ENCODE measurements at regions not wholly inside any gene's neighbourhood (a gene's known extent, or its start where the extent isn't known, plus 50 kb on each side); places are given as distances from the start of the nearest gene placed in this dataset.

DNA sequence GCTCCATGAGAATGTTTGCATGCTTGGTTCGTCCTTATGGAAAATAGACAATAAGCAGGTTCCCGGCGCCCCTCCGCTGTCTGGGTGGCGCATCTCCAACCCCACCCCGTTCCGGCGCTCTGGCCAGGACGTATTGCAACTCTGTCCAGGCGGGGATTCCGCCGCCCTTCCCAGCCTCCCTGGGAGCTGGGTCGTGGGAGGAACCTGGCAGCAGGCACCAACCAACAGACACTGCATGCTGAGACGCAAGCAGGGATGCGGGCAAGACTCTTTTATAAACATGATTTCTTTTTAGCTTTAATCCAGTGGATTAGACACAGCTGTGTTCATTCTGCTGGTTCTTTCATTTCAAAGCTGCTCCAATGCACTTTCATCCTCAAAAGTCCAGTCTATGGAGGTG, 240.2 kb downstream of the SH3BP4 start:
- ATAC-seq (replicated peaks; ENCODE audit: extremely low read depth, poor library complexity, severe bottlenecking): no peak
- Mint-ChIP-seq H3K27me3 (peaks cover 78% of the 10 kb centered on the region), H3K36me3 (ENCODE audit: insufficient read depth) (no peaks in the 10 kb centered on the region), H3K27ac (ENCODE audit: low read depth) (no peak overlapping the region), H3K4me1 (no peaks in the 10 kb centered on the region), H3K9me3 (no peaks in the 10 kb centered on the region), H3K4me3 (no peak overlapping the region)
- no peak for DNase-seq (ENCODE audit: low spot score in 2 of 2)

- no peak overlapping the region for H3K4me3 Mint-ChIP-seq
- ATAC-seq (replicated peaks; ENCODE audit: extremely low read depth, poor library complexity, severe bottlenecking) (no peak), DNase-seq (ENCODE audit: low spot score in 2 of 2) (no peak)
- H3K36me3 Mint-ChIP-seq (ENCODE audit: insufficient read depth): no peaks in the 10 kb centered on the region
- H3K27ac Mint-ChIP-seq (ENCODE audit: low read depth): no peak overlapping the region
- H3K9me3 Mint-ChIP-seq: no peaks in the 10 kb centered on the region
- no peaks in the 10 kb centered on the region for H3K4me1 Mint-ChIP-seq
- peaks cover 88% of the 10 kb centered on the region for H3K27me3 Mint-ChIP-seq
Measured at GRCh38 chr2:235194351-235194750, 242.5 kb downstream of the SH3BP4 start.

- H3K4me1 Mint-ChIP-seq: no peaks in the 10 kb centered on the region
- no peaks in the 10 kb centered on the region for H3K36me3 Mint-ChIP-seq (ENCODE audit: insufficient read depth)
- ATAC-seq (replicated peaks; ENCODE audit: extremely low read depth, poor library complexity, severe bottlenecking) (no peak), DNase-seq (ENCODE audit: low spot score in 2 of 2) (no peak)
- peaks cover 87% of the 10 kb centered on the region for H3K27me3 Mint-ChIP-seq
- no peak overlapping the region for H3K4me3 Mint-ChIP-seq
- H3K27ac Mint-ChIP-seq (ENCODE audit: low read depth): no peak overlapping the region
- H3K9me3 Mint-ChIP-seq: no peaks in the 10 kb centered on the region
Measured at GRCh38 chr2:235194836-235195235, 243.0 kb downstream of the SH3BP4 start.

GRCh38 chr2:235195921-235196320, 244.1 kb downstream of the SH3BP4 start:
- H3K4me1 Mint-ChIP-seq: no peaks in the 10 kb centered on the region
- no peaks in the 10 kb centered on the region for H3K36me3 Mint-ChIP-seq (ENCODE audit: insufficient read depth)
- no peak overlapping the region for H3K4me3 Mint-ChIP-seq
- ATAC-seq (replicated peaks; ENCODE audit: extremely low read depth, poor library complexity, severe bottlenecking): no peak
- H3K27me3 Mint-ChIP-seq: peaks cover 81% of the 10 kb centered on the region
- no peak for DNase-seq (ENCODE audit: low spot score in 2 of 2)
- no peak overlapping the region for H3K27ac Mint-ChIP-seq (ENCODE audit: low read depth)
- H3K9me3 Mint-ChIP-seq: no peaks in the 10 kb centered on the region

- ATAC-seq (replicated peaks; ENCODE audit: extremely low read depth, poor library complexity, severe bottlenecking) (no peak), DNase-seq (ENCODE audit: low spot score in 2 of 2) (no peak)
- Mint-ChIP-seq H3K4me3 (no peak overlapping the region), H3K9me3 (no peaks in the 10 kb centered on the region), H3K27ac (ENCODE audit: low read depth) (peak overlapping the region; percentile 20), H3K36me3 (ENCODE audit: insufficient read depth) (no peaks in the 10 kb centered on the region), H3K27me3 (peaks cover 79% of the 10 kb centered on the region), H3K4me1 (no peaks in the 10 kb centered on the region)
Measured at GRCh38 chr2:235199128-235199527, 247.3 kb downstream of the SH3BP4 start.

GRCh38 chr2:235200216-235200615, 248.4 kb downstream of the SH3BP4 start:
- Mint-ChIP-seq H3K27ac (ENCODE audit: low read depth) (no peak overlapping the region), H3K4me3 (no peak overlapping the region), H3K27me3 (peaks cover 76% of the 10 kb centered on the region), H3K36me3 (ENCODE audit: insufficient read depth) (no peaks in the 10 kb centered on the region), H3K4me1 (no peaks in the 10 kb centered on the region), H3K9me3 (no peaks in the 10 kb centered on the region)
- ATAC-seq (replicated peaks; ENCODE audit: extremely low read depth, poor library complexity, severe bottlenecking): no peak
- DNase-seq (ENCODE audit: low spot score in 2 of 2): no peak

GRCh38 chr2:235201756-235202155, 249.9 kb downstream of the SH3BP4 start:
- Mint-ChIP-seq H3K36me3 (ENCODE audit: insufficient read depth) (no peaks in the 10 kb centered on the region), H3K27ac (ENCODE audit: low read depth) (no peak overlapping the region), H3K27me3 (peaks cover 83% of the 10 kb centered on the region), H3K4me1 (no peaks in the 10 kb centered on the region), H3K4me3 (no peak overlapping the region), H3K9me3 (no peaks in the 10 kb centered on the region)
- DNase-seq (ENCODE audit: low spot score in 2 of 2) (no peak), ATAC-seq (replicated peaks; ENCODE audit: extremely low read depth, poor library complexity, severe bottlenecking) (no peak)

DNA sequence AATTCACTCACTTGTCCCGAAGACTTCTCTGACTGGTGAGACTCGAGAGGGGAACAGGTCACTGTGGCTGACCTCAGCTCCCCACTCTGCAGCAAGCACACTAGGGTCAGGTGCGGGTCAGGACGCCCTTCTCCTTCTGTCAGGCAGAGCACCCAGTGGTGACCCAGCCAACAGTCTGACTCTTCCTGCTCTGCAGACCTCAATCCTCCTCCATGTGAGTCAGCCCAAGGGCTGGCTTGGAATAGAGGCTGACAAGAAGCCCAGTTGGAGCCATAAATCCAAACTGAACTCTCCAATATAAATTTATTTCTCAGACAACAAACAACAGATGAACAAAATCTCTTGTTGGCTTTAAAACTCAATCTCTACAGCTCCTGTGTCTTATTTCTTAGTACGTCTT, 253.1 kb downstream of the SH3BP4 start:
- DNase-seq (ENCODE audit: low spot score in 2 of 2): no peak
- Mint-ChIP-seq H3K27me3 (peaks cover 77% of the 10 kb centered on the region), H3K36me3 (ENCODE audit: insufficient read depth) (no peaks in the 10 kb centered on the region), H3K4me1 (no peaks in the 10 kb centered on the region), H3K4me3 (no peak overlapping the region), H3K27ac (ENCODE audit: low read depth) (no peak overlapping the region), H3K9me3 (no peaks in the 10 kb centered on the region)
- no peak for ATAC-seq (replicated peaks; ENCODE audit: extremely low read depth, poor library complexity, severe bottlenecking)

GRCh38 chr2:235206399-235206798, 254.6 kb downstream of the SH3BP4 start:
- Mint-ChIP-seq H3K4me3 (no peak overlapping the region), H3K4me1 (no peaks in the 10 kb centered on the region), H3K9me3 (no peaks in the 10 kb centered on the region), H3K36me3 (ENCODE audit: insufficient read depth) (no peaks in the 10 kb centered on the region), H3K27me3 (peaks cover 70% of the 10 kb centered on the region), H3K27ac (ENCODE audit: low read depth) (no peak overlapping the region)
- DNase-seq (ENCODE audit: low spot score in 2 of 2) (no peak), ATAC-seq (replicated peaks; ENCODE audit: extremely low read depth, poor library complexity, severe bottlenecking) (no peak)

GRCh38 chr2:235206980-235207579, 255.3 kb downstream of the SH3BP4 start:
- H3K27me3 Mint-ChIP-seq: peaks cover 70% of the 10 kb centered on the region
- DNase-seq (ENCODE audit: low spot score in 2 of 2) (no peak), ATAC-seq (replicated peaks; ENCODE audit: extremely low read depth, poor library complexity, severe bottlenecking) (no peak)
- no peaks in the 10 kb centered on the region for H3K36me3 Mint-ChIP-seq (ENCODE audit: insufficient read depth)
- no peaks in the 10 kb centered on the region for H3K4me1 Mint-ChIP-seq
- H3K27ac Mint-ChIP-seq (ENCODE audit: low read depth): no peak overlapping the region
- no peak overlapping the region for H3K4me3 Mint-ChIP-seq
- no peaks in the 10 kb centered on the region for H3K9me3 Mint-ChIP-seq

DNA sequence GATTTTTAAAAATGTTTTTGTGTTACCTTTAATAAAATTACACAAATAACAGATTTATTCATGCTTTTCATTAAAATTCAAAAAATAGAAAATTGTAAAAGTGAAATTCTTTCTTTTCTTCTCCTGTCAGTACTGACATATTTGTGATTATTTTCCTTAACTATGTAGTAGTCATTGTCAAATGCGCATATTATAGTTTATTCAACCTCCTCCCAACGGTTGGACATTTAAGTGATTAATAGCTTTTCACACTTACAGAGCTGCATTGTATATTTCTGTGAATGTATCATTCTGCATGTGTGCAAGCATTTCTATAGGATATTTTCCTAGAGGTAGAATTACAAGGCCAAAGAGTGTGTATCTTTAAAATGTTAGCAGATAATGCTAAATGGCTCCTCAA, 259.2 kb downstream of the SH3BP4 start:
- Mint-ChIP-seq H3K4me1 (no peaks in the 10 kb centered on the region), H3K4me3 (no peak overlapping the region), H3K36me3 (ENCODE audit: insufficient read depth) (no peaks in the 10 kb centered on the region), H3K27ac (ENCODE audit: low read depth) (no peak overlapping the region), H3K9me3 (no peaks in the 10 kb centered on the region), H3K27me3 (peaks cover 72% of the 10 kb centered on the region)
- DNase-seq (ENCODE audit: low spot score in 2 of 2) (no peak), ATAC-seq (replicated peaks; ENCODE audit: extremely low read depth, poor library complexity, severe bottlenecking) (no peak)

GRCh38 chr2:235212501-235213158, 260.8 kb downstream of the SH3BP4 start:
- Mint-ChIP-seq H3K36me3 (ENCODE audit: insufficient read depth) (no peaks in the 10 kb centered on the region), H3K9me3 (no peaks in the 10 kb centered on the region), H3K27me3 (peaks cover 72% of the 10 kb centered on the region), H3K27ac (ENCODE audit: low read depth) (no peak overlapping the region), H3K4me3 (no peak overlapping the region), H3K4me1 (no peaks in the 10 kb centered on the region)
- DNase-seq (ENCODE audit: low spot score in 2 of 2) (no peak), ATAC-seq (replicated peaks; ENCODE audit: extremely low read depth, poor library complexity, severe bottlenecking) (no peak)

DNA sequence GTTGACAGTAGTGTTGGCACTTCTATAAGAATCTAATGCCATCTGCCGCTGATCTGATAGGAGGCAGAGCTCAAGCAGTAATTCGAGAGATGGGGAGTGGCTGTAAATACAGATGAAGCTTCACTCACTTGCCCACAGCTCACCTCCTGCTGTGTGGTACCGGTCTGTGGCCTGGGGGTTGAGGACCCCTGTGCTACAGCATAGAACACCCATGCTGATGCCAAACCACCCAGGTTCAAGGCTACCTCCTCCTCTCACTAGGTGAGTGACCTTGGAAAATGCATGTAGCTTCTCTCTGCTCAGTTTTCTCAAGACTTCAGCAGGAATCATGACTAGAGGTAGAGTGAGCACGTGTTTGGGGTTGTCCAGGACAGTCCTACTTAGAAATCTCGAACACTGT, 263.4 kb downstream of the SH3BP4 start:
- no peak for ATAC-seq (replicated peaks; ENCODE audit: extremely low read depth, poor library complexity, severe bottlenecking)
- H3K27ac Mint-ChIP-seq (ENCODE audit: low read depth): no peak overlapping the region

More for the DNA sequence above, 263.4 kb downstream of the SH3BP4 start:
- Mint-ChIP-seq H3K4me1 (no peaks in the 10 kb centered on the region), H3K27me3 (peaks cover 86% of the 10 kb centered on the region), H3K4me3 (no peak overlapping the region), H3K9me3 (no peaks in the 10 kb centered on the region), H3K36me3 (ENCODE audit: insufficient read depth) (no peaks in the 10 kb centered on the region)
- no peak for DNase-seq (ENCODE audit: low spot score in 2 of 2)
